ENCODE measurements at regions not wholly inside any gene's neighbourhood (a gene's known extent, or its start where the extent isn't known, plus 50 kb on each side); places are given as distances from the start of the nearest gene placed in this dataset.

- H3K4me3 ChIP-seq (replicated peaks in 1 of 2; ENCODE audit: low read depth in 1 of 2, low read length in 2 of 2): no peak overlapping the region
- peaks cover 61% of the 10 kb centered on the region for H3K27me3 ChIP-seq (ENCODE audit: insufficient read depth, low read length)
- intact Hi-C loops (cut with micrococcal nuclease): no loop called here
- RAD21 ChIA-PET (ENCODE audit: low non-redundant PET in 1 of 2, low total read pairs in 2 of 2, uncharacterized antibody in 2 of 2, unreplicated experiment in 2 of 2): no interaction called here
- DNase-seq (ENCODE audit: low read depth, low spot score) (no peak), ATAC-seq (no peak)
- H3K79me2 ChIP-seq (ENCODE audit: insufficient read depth, low read length): no peaks in the 10 kb centered on the region
- no peak overlapping the region for H3K9ac ChIP-seq (ENCODE audit: low read length)
- TF ChIP-seq YY1 (IDR thresholded peaks at IDR 0.05; ENCODE audit: extremely low read depth, insufficient replicate concordance, low read depth, low read length) (no peak), CEBPB (IDR thresholded peaks at IDR 0.05; ENCODE audit: low read depth) (no peak), ZBTB33 (IDR thresholded peaks at IDR 0.05; ENCODE audit: extremely low read depth, insufficient replicate concordance, low read length) (no peak), ZFX (IDR thresholded peaks at IDR 0.05) (no peak), ELF1 (IDR thresholded peaks at IDR 0.05; ENCODE audit: borderline replicate concordance, low read depth) (no peak), CBX3 (IDR thresholded peaks at IDR 0.05; ENCODE audit: low read depth) (no peak), JUND (IDR thresholded peaks at IDR 0.05) (no peak), SIN3A (IDR thresholded peaks at IDR 0.05; ENCODE audit: low read depth) (no peak), SP1 (IDR thresholded peaks at IDR 0.05; ENCODE audit: low read depth) (no peak), CTCF (IDR thresholded peaks at IDR 0.05 in 2 of 3, conservative IDR thresholded peaks at IDR 0.05 in 1 of 3; ENCODE audit: borderline replicate concordance in 1 of 3, insufficient read depth in 1 of 3, low read depth in 2 of 3, low read length in 2 of 3) (no peak), EZH2phosphoT487 (IDR thresholded peaks at IDR 0.05; ENCODE audit: borderline replicate concordance) (no peak), MAX (IDR thresholded peaks at IDR 0.05) (no peak), TCF7L2 (IDR thresholded peaks at IDR 0.05; ENCODE audit: borderline replicate concordance, extremely low read depth, insufficient read depth, insufficient read length) (no peak), EZH2 (IDR thresholded peaks at IDR 0.05) (no peak), POLR2A (IDR thresholded peaks at IDR 0.05; ENCODE audit: borderline replicate concordance, extremely low read depth, insufficient read depth, insufficient read length) (no peak), REST (IDR thresholded peaks at IDR 0.05; ENCODE audit: low read depth) (no peak), SRF (IDR thresholded peaks at IDR 0.05; ENCODE audit: low read depth) (no peak)
- H3K4me1 ChIP-seq (ENCODE audit: control insufficient read depth in 1 of 2, insufficient read depth in 2 of 2, low read length in 2 of 2): no peaks in the 10 kb centered on the region
- H3K4me2 ChIP-seq (ENCODE audit: low read length): no peak overlapping the region
- BruUV-seq (replicated peaks): no TSS peak
- H2AFZ ChIP-seq (ENCODE audit: low read depth, low read length, poor library complexity, severe bottlenecking): no peak overlapping the region
- no peaks in the 10 kb centered on the region for H3K9me2 ChIP-seq (ENCODE audit: insufficient read depth)
- H4K20me1 ChIP-seq (ENCODE audit: insufficient read depth): no peaks in the 10 kb centered on the region
- no peak overlapping the region for H3K27ac ChIP-seq (ENCODE audit: low read depth, low read length)
- H3K9me3 ChIP-seq (ENCODE audit: control insufficient read depth in 1 of 2, insufficient read depth in 1 of 2, low read depth in 1 of 2, low read length in 2 of 2): no peaks in the 10 kb centered on the region
- CTCF ChIA-PET: no interaction called here
- H3K36me3 ChIP-seq (ENCODE audit: control insufficient read depth in 1 of 2, insufficient read depth in 2 of 2, low read length in 2 of 2): no peaks in the 10 kb centered on the region
- POLR2A ChIA-PET: no interaction called here
Measured at GRCh38 chr10:100688201-100688600, 57.2 kb upstream of the PAX2 start.

Measured in HCT116 (cell line).